ENCODE measurements at regions not wholly inside any gene's neighbourhood (a gene's known extent, or its start where the extent isn't known, plus 50 kb on each side); places are given as distances from the start of the nearest gene placed in this dataset.
"Not testable (repeated sequence)": the region's sequence is repeated elsewhere in the genome, so short reads cannot be mapped to it uniquely, and the experiment has no call there.

DNA sequence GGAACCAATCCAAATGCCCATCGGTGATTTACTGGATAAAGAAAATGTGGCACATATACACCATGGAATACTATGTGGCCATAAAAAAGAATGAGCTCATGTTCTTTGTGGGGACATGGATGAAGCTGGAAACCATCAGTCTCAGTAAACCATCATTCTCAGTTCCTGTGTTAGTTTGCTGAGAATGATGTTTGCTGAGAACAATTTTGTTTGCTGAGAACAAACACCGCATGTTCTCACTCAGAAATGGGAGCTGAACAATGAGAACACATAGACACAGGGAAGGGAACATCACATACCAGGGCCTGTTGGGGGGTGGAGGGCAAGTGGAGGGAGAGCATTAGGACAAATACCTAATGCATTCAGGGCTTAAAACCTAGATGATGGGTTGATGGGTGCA is 185.5 kb downstream of the ANXA1 start:
- TF ChIP-seq POLR2AphosphoS5 (IDR thresholded peaks at IDR 0.05): not testable (repeated sequence)
- TF ChIP-seq, protein P1, sequence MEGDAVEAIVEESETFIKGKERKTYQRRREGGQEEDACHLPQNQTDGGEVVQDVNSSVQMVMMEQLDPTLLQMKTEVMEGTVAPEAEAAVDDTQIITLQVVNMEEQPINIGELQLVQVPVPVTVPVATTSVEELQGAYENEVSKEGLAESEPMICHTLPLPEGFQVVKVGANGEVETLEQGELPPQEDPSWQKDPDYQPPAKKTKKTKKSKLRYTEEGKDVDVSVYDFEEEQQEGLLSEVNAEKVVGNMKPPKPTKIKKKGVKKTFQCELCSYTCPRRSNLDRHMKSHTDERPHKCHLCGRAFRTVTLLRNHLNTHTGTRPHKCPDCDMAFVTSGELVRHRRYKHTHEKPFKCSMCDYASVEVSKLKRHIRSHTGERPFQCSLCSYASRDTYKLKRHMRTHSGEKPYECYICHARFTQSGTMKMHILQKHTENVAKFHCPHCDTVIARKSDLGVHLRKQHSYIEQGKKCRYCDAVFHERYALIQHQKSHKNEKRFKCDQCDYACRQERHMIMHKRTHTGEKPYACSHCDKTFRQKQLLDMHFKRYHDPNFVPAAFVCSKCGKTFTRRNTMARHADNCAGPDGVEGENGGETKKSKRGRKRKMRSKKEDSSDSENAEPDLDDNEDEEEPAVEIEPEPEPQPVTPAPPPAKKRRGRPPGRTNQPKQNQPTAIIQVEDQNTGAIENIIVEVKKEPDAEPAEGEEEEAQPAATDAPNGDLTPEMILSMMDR (IDR thresholded peaks at IDR 0.05): not testable (repeated sequence)

Data from upper lobe of left lung (tissue), 4 donors.